ENCODE measurements at regions not wholly inside any gene's neighbourhood (a gene's known extent, or its start where the extent isn't known, plus 50 kb on each side); places are given as distances from the start of the nearest gene placed in this dataset.

- H3K9me3 ChIP-seq (ENCODE audit: insufficient read depth, low read depth, low read length): no peaks in the 10 kb centered on the region
- H3K9ac ChIP-seq (ENCODE audit: low read depth, low read length, poor library complexity, severe bottlenecking): no peak overlapping the region
- no peaks in the 10 kb centered on the region for H4K20me1 ChIP-seq (ENCODE audit: insufficient read depth, low read length, poor library complexity, severe bottlenecking)
- no peak overlapping the region for H3K4me3 ChIP-seq (ENCODE audit: low read length, poor library complexity, severe bottlenecking)
- H3K9me2 ChIP-seq (replicated peaks; ENCODE audit: low read depth, low read length): no peaks in the 10 kb centered on the region
- no peak overlapping the region for H3K4me2 ChIP-seq (ENCODE audit: low read depth, low read length, poor library complexity, severe bottlenecking)
- H3K36me3 ChIP-seq (ENCODE audit: insufficient read depth, low read length): no peaks in the 10 kb centered on the region
- H2AFZ ChIP-seq (ENCODE audit: low read length): no peak overlapping the region
- H3K27me3 ChIP-seq (ENCODE audit: insufficient read depth, low read length, poor library complexity, severe bottlenecking): no peaks in the 10 kb centered on the region
- no peaks in the 10 kb centered on the region for H3K4me1 ChIP-seq (ENCODE audit: insufficient read depth, low read length, poor library complexity, severe bottlenecking)
- H3K79me2 ChIP-seq (ENCODE audit: insufficient read depth, low read length): no peaks in the 10 kb centered on the region
- H3F3A ChIP-seq (ENCODE audit: low read depth): no peaks in the 10 kb centered on the region
- TF ChIP-seq CTCF (conservative IDR thresholded peaks at IDR 0.05; ENCODE audit: low read length) (no peak), EZH2phosphoT487 (IDR thresholded peaks at IDR 0.05; ENCODE audit: borderline replicate concordance) (no peak)
Measured at GRCh38 chr5:66438087-66438486, 158.1 kb upstream of the MAST4 start.

- H3K27me3 ChIP-seq (ENCODE audit: insufficient read depth, low read length, poor library complexity, severe bottlenecking): no peaks in the 10 kb centered on the region
- no peak overlapping the region for H2AFZ ChIP-seq (ENCODE audit: low read length)
- no peaks in the 10 kb centered on the region for H3K4me1 ChIP-seq (ENCODE audit: insufficient read depth, low read length, poor library complexity, severe bottlenecking)
- no peak for TF ChIP-seq EZH2phosphoT487 (IDR thresholded peaks at IDR 0.05; ENCODE audit: borderline replicate concordance)
- TF ChIP-seq CTCF (conservative IDR thresholded peaks at IDR 0.05; ENCODE audit: low read length): no peak
- no peak overlapping the region for H3K4me2 ChIP-seq (ENCODE audit: low read depth, low read length, poor library complexity, severe bottlenecking)
- H4K20me1 ChIP-seq (ENCODE audit: insufficient read depth, low read length, poor library complexity, severe bottlenecking): no peaks in the 10 kb centered on the region
- no peaks in the 10 kb centered on the region for H3K36me3 ChIP-seq (ENCODE audit: insufficient read depth, low read length)
- no peaks in the 10 kb centered on the region for H3K79me2 ChIP-seq (ENCODE audit: insufficient read depth, low read length)
- H3K9me2 ChIP-seq (replicated peaks; ENCODE audit: low read depth, low read length): no peaks in the 10 kb centered on the region
- H3K4me3 ChIP-seq (ENCODE audit: low read length, poor library complexity, severe bottlenecking): no peak overlapping the region
- H3F3A ChIP-seq (ENCODE audit: low read depth): no peaks in the 10 kb centered on the region
- H3K9ac ChIP-seq (ENCODE audit: low read depth, low read length, poor library complexity, severe bottlenecking): no peak overlapping the region
- no peaks in the 10 kb centered on the region for H3K9me3 ChIP-seq (ENCODE audit: insufficient read depth, low read depth, low read length)
Measured at GRCh38 chr5:66438696-66439095, 157.5 kb upstream of the MAST4 start.

- no peaks in the 10 kb centered on the region for H3F3A ChIP-seq (ENCODE audit: low read depth)
- H3K9me3 ChIP-seq (ENCODE audit: insufficient read depth, low read depth, low read length): no peaks in the 10 kb centered on the region
- no peaks in the 10 kb centered on the region for H4K20me1 ChIP-seq (ENCODE audit: insufficient read depth, low read length, poor library complexity, severe bottlenecking)
- H3K9me2 ChIP-seq (replicated peaks; ENCODE audit: low read depth, low read length): no peaks in the 10 kb centered on the region
- H3K79me2 ChIP-seq (ENCODE audit: insufficient read depth, low read length): no peaks in the 10 kb centered on the region
- no peak overlapping the region for H3K4me2 ChIP-seq (ENCODE audit: low read depth, low read length, poor library complexity, severe bottlenecking)
- H3K4me3 ChIP-seq (ENCODE audit: low read length, poor library complexity, severe bottlenecking): no peak overlapping the region
- H3K27me3 ChIP-seq (ENCODE audit: insufficient read depth, low read length, poor library complexity, severe bottlenecking): no peaks in the 10 kb centered on the region
- no peak for TF ChIP-seq EZH2phosphoT487 (IDR thresholded peaks at IDR 0.05; ENCODE audit: borderline replicate concordance)
- no peak for TF ChIP-seq CTCF (conservative IDR thresholded peaks at IDR 0.05; ENCODE audit: low read length)
- no peaks in the 10 kb centered on the region for H3K36me3 ChIP-seq (ENCODE audit: insufficient read depth, low read length)
- H2AFZ ChIP-seq (ENCODE audit: low read length): no peak overlapping the region
- no peaks in the 10 kb centered on the region for H3K4me1 ChIP-seq (ENCODE audit: insufficient read depth, low read length, poor library complexity, severe bottlenecking)
- H3K9ac ChIP-seq (ENCODE audit: low read depth, low read length, poor library complexity, severe bottlenecking): no peak overlapping the region
Measured at GRCh38 chr5:66440202-66440680, 156.0 kb upstream of the MAST4 start.
